ENCODE measurements at regions not wholly inside any gene's neighbourhood (a gene's known extent, or its start where the extent isn't known, plus 50 kb on each side); places are given as distances from the start of the nearest gene placed in this dataset.
"Not testable (repeated sequence)": the region's sequence is repeated elsewhere in the genome, so short reads cannot be mapped to it uniquely, and the experiment has no call there.

GRCh38 chr14:105666420-105666819, 140.0 kb downstream of the TMEM121 start:
- DNase-seq (ENCODE audit: low spot score), result no peak
- in situ Hi-C loops (cut with HindIII; ENCODE audit: low sequenced_read_pairs), result no loop called here

DNA sequence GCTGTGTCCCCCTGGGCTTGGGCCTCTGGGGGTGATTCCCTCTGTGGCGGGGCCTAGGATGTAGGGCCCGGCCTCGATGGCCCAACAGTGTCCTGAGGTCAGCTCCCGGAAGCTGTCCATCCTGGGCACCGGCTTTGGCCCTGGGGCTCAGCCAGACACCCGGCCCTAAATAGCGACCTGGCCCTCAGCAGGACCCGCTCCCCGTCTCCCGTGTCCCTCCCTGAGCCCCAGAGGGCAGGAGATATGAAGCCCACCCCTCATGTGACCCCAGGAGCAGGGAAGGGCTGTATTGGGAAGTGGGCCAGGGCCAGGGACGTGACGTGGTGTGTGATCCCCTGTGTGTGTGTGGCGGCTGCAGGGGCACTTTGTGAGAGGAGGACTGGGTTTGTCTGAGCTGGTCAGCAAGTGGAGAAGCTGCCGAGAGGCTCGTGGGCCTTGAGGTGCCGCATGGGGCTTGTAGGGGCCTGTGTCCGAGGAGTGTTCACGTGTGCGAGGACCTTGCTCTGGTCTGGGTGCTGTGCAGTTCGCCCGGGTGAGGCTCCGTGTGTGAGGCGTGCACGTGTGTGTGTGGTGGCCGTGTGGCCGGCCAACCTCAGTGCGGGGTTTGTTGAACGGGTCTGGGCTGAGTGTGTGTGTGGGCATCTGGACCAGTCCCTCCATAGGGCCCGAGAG, 140.7 kb downstream of the TMEM121 start:
- in situ Hi-C loops (cut with HindIII; ENCODE audit: low sequenced_read_pairs); DNase-seq (ENCODE audit: low spot score): not testable (repeated sequence)

- in situ Hi-C loops (cut with HindIII; ENCODE audit: low sequenced_read_pairs), result not testable (repeated sequence)
These were observed 141.3 kb downstream of the TMEM121 start for GRCh38 chr14:105667663-105668020.

DNA sequence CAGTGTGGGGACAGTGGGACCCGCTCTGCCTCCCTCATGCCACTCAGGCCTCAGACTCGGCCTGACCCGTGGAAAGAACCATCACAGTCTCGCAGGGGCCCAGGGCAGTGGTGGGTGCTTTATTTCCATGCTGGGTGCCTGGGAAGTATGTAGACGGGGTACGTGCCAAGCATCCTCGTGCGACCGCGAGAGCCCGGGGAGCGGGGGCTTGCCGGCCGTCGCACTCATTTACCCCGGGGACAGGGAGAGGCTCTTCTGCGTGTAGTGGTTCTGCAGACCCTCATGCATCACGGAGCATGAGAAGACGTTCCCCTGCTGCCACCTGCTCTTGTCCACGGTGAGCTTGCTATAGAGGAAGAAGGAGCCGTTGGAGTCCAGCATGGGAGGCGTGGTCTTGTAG, 141.6 kb downstream of the TMEM121 start:
- in situ Hi-C loops (cut with HindIII; ENCODE audit: low sequenced_read_pairs); DNase-seq (ENCODE audit: low spot score): not testable (repeated sequence)

More at GRCh38 chr14:105667663-105668020, 141.3 kb downstream of the TMEM121 start:
- DNase-seq (ENCODE audit: low spot score), result not testable (repeated sequence)

DNA sequence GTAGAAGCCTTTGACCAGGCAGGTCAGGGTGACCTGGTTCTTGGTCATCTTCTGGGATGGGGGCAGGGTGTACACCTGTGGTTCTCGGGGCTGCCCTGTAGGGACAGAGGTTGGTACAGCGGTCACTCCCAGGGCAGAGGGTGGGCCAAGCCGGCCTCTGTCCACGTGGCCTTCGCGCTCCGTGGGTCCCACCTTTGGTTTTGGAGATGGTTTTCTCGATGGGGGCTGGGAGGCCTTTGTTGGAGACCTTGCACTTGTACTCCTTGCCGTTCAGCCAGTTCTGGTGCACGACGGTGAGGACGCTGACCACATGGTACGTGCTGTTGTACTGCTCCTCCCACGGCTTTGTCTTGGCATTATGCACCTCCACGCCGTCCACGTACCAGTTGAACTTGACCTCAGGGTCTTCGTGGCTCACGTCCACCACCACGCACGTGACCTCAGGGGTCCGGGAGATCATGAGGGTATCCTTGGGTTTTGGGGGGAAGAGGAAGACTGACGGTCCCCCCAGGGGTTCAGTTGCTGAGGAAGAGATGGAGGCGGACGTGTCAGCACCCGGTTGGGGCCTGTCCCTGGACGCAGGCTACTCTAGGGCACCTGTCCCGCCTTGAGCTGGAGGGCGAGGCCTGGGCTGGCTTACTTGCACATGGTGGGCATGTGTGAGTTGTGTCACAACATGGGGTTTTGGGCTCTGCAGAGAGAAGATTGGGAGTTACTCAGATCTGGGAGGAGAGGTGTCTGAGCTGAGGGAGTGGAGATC, 142.3 kb downstream of the TMEM121 start:
- not testable (repeated sequence) for DNase-seq (ENCODE audit: low spot score)

DNA sequence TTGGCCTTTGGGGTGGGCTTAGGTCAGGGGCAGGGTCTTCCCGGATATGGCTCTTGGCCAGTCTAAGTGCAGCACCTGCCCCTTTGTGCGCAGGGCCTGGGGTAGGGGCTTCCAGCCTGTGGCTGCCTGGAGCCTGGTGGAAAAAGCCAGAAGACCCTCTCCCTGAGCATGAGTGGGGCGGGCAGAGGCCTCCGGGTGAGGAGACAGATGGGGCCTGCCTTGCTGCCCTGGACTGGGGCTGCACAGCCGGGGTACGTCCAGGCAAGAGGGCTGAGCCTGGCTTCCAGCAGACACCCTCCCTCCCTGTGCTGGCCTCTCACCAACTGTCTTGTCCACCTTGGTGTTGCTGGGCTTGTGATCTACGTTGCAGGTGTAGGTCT, 142.8 kb downstream of the TMEM121 start:
- DNase-seq (ENCODE audit: low spot score); in situ Hi-C loops (cut with HindIII; ENCODE audit: low sequenced_read_pairs): not testable (repeated sequence)

More for the DNA sequence above, 142.3 kb downstream of the TMEM121 start:
- in situ Hi-C loops (cut with HindIII; ENCODE audit: low sequenced_read_pairs), result not testable (repeated sequence)

- DNase-seq (ENCODE audit: low spot score); in situ Hi-C loops (cut with HindIII; ENCODE audit: low sequenced_read_pairs): not testable (repeated sequence)
These were observed 143.3 kb downstream of the TMEM121 start for GRCh38 chr14:105669646-105670045.

DNA sequence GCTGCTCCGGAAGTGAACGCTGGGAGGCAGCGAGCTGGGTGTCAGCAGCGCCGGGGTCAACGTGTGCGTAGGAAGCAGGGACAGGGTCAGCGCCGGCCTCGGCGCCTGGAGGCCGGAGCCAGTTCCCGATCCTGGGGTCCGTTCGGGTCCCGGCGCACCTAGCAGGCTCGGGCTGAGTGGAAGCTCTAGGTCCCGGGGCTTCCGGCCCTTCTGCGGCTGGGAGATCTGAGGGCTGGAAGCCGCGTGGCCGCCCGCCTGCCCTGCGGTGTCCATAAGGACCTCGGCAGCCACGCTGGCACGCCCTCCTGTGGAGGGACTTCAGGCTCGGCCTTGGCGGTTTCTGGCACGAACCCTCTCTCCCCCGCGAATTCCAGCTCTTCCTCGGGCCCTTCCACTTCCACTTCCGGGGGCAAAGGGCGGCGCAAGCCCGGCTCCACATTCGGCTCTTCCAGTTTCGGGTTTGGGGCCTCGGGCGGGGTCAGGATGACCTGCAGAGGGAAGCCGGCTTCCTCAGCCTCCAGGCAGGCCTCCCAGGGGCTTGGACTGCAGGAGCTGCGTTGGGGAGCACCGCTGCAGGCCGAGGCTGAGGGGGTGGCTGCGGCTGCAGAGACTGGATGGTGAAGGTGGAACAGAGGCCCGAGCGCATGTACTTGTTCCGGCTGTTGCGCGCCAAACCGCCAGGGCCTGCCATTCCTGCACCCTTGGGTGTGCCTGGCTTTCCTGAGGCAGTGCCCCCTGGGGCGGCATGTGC, 146.2 kb downstream of the TMEM121 start:
- DNase-seq (ENCODE audit: low spot score); in situ Hi-C loops (cut with HindIII; ENCODE audit: low sequenced_read_pairs): not testable (repeated sequence)

DNA sequence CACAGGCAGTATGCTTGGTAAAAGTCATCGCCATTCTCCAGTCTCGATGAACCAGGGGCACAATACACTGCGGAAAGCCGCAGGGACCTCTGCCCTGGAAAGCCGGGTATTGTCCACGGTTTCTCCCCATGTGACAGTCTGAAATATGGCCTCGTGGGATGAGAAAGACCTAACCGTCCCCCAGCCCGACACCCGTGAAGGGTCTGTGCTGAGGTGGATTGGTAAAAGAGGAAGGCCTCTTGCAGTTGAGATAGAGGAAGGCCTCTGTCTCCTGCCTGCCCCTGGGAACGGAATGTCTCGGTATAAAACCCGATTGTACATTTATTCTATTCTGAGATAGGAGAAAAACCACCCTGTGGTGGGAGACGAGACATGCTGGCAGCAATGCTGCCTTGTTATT, 149.1 kb downstream of the TMEM121 start:
- in situ Hi-C loops (cut with HindIII; ENCODE audit: low sequenced_read_pairs); DNase-seq (ENCODE audit: low spot score): not testable (repeated sequence)

DNA sequence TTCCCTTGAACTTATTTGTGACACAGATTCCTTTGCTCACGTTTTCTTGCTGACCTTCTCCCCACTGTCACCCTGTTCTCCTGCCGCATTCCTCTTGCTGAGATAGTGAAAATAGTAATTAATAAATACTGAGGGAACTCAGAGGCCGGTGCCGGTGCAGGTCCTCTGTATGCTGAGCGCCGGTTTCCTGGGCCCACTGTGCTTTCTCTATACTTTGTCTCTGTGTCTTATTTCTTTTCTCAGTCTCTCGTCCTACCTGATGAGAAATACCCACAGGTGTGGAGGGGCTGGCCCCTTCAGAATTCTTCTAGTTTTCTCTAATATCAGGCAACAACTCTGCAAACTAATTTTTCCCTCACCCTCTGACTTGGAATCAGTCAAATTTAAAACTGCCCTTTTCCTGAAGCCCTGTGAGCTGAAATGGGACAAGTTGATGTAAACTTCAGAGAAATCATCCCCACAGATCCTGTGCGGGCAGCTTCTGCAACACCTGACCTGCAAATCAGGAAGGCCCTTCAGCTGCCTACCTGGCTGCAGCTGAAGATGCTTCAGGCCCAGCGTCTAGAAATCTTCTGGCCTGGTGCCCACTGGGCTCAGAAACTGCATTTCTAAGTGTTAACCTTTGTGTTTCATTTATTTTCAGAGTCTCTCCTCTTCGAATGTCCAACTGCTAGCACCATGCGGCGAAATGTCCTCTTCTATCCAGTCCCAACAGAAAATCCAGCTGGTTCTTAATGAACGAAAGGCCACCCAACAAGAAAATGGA, 149.7 kb downstream of the TMEM121 start:
- DNase-seq (ENCODE audit: low spot score); in situ Hi-C loops (cut with HindIII; ENCODE audit: low sequenced_read_pairs): not testable (repeated sequence)

DNA sequence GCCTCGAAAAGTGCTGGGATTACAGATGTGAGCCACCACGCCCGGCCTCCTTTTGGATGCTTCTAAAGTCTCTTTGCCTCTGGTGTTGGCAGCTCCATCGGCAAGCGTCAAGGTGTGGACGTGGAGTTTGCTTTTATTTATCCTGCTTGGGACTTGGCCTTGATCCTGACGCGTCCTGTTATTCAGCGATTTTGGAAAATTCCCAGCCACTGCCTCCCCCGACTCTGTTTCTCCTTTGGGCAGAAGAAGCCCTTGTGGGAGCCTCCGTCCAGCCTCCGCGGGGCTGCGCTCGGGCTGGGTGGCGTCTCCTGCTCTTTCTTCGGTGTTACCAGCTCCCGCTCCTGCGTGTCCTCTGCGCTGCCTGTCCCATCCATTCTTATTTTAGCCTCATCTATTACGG, 151.7 kb downstream of the TMEM121 start:
- DNase-seq (ENCODE audit: low spot score); in situ Hi-C loops (cut with HindIII; ENCODE audit: low sequenced_read_pairs): not testable (repeated sequence)

GRCh38 chr14:105678996-105679958, 152.9 kb downstream of the TMEM121 start:
- DNase-seq (ENCODE audit: low spot score); in situ Hi-C loops (cut with HindIII; ENCODE audit: low sequenced_read_pairs): not testable (repeated sequence)

DNA sequence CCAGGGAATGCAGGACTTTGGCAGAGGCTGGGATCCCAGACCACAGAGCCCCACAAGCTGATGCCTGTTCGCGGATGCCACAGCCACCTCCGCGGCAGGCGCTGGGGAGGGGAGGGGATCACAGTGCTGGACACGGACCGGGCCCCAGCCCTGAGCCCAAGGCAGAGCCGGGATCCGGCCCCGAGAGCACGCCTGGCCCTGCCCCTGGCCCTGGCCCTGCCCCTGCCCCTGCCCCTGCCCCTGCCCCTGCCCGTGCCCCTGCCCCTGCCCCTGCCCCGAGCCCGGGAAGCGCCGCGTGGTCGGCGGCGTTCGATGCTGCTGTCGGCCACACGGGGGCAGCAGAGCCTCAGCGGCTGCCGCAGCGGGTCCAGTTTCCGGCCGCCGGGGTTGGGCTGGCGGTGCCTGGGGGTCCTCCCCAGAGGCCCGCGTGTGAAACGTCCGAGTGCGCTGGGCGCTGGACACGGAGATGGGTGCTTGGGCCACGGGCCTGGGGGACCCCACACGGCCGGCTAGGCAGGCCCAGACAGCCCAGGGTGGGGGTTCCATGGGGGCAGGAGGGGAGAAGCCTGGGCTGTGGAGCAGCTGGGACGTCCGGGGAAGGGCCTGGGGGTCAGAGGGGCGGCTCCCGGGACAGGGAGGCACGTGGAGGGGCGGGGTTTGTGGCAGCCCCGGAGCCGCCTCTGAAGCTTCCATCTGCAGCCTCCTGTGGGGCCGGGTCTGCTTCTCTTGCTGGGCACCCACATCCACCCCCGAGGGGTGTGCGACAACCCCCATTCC, 153.8 kb downstream of the TMEM121 start:
- DNase-seq (ENCODE audit: low spot score); in situ Hi-C loops (cut with HindIII; ENCODE audit: low sequenced_read_pairs): not testable (repeated sequence)

DNA sequence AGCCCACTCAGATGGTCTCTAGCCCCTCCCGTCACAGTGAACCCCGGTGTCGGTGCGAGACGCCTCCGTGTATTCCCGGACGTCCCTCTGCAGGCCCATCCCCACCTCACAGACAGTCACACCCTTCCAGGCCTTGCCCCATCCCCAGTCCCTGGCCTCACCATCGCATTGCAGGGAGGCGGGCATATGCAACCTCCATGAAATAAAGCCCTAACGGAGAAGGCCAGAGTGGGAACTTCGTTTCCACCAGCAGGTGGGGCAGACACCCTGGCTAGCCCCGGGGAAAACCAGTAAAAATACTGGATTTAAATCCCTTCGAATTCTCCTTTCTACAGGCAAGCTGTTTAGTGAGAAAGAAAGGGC, 154.3 kb downstream of the TMEM121 start:
- in situ Hi-C loops (cut with HindIII; ENCODE audit: low sequenced_read_pairs); DNase-seq (ENCODE audit: low spot score): not testable (repeated sequence)

DNA sequence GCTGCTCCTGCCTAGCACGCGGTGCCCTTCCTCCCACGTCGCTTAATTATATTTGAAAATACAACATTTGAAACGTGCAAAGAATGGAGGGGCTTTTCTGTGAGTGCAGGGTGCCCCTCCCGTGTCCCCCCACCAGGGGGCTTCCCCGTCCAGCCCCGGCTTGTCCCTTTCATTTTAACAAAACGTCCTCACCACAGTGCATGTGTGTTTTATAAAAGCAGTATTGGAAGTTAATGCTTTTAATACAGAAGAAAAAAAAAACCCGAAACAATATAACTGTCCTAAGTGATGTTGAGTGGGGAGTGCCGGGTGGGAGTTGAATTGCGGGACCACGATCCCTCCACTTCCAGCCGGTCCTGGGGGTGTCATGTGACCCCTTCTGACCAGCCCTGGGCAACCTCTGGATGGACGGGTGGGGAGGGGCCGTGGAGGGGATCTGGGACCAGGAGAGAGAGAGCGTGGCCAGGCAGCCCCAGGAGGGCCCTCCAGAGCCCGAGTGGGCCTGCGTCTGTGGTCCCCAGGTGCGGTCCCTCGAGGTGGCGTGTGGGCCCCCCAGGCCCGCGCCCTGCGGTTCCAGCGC, 155.3 kb downstream of the TMEM121 start:
- DNase-seq (ENCODE audit: low spot score); in situ Hi-C loops (cut with HindIII; ENCODE audit: low sequenced_read_pairs): not testable (repeated sequence)

DNA sequence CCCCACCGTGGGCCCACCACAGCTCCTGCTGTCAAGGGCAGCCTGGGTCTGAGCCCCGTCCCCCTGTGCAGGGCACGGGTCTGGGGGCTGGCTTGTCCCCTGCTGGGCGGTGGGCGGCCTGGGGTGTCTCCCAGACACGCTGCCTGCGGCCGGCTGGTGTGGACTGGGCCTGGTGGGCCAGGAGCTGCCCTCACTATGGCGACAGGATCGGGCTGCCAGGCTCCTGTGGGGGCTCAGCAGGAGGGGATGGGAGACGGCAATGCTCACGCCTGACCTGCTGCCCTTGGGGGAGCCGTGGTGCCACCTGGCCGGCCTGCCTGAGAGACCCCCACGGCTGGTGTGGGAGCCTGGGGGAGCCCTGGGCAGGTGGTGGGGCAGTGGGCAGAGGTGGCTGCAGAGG, 156.1 kb downstream of the TMEM121 start:
- in situ Hi-C loops (cut with HindIII; ENCODE audit: low sequenced_read_pairs); DNase-seq (ENCODE audit: low spot score): not testable (repeated sequence)

- in situ Hi-C loops (cut with HindIII; ENCODE audit: low sequenced_read_pairs), result no loop called here
- DNase-seq (ENCODE audit: low spot score), result no peak
These were observed 156.7 kb downstream of the TMEM121 start for GRCh38 chr14:105682956-105683570.
